ENCODE measurements at regions not wholly inside any gene's neighbourhood (a gene's known extent, or its start where the extent isn't known, plus 50 kb on each side); places are given as distances from the start of the nearest gene placed in this dataset.

DNA sequence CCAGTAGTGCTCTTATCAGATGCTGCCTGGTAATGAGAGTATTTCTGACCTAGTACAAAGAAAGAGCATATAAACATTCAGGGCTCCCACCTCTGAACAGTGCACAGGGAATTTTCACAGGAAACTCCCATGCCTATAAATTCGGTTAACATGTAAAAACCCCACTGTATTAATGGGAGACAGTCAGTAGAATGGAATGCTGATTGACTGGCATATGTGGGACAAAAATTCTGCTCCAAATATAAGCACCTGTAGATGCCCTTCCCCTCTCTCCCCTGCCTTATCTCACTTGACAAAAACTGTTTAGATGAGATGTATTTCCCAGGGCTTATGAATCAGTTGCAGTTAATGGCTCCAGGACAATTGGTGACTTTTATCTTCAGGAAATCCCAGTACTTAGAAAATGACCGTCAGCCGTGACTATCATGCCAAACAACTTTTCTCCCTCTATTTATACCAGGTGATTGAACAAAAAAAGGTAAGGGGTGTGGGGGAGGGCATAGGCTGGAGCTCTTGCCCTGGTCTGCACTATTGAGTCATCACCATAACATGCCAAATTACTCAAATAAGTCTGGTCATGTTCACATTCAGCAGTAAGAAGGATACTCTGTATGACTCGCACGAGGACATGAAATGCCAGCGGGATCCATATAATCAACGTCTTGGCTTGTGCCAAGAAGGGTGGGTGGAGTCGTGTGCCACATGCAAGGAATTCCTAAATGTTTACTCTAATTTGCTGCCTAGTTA lies 176.4 kb upstream of the BMP2 start:
- no peak for ATAC-seq (ENCODE audit: insufficient number of reproducible peaks, low FRiP score, low read depth)
- Histone ChIP-seq H3K27ac (no peak overlapping the region), H3K27me3 (replicated peaks; ENCODE audit: insufficient read depth) (no peaks in the 10 kb centered on the region), H3K36me3 (no peaks in the 10 kb centered on the region), H3K4me3 (no peak overlapping the region), H3K9me3 (no peaks in the 10 kb centered on the region), H3K4me1 (ENCODE audit: control insufficient read depth in 1 of 2, low read depth in 2 of 2) (no peaks in the 10 kb centered on the region)
- TF ChIP-seq, protein P1, sequence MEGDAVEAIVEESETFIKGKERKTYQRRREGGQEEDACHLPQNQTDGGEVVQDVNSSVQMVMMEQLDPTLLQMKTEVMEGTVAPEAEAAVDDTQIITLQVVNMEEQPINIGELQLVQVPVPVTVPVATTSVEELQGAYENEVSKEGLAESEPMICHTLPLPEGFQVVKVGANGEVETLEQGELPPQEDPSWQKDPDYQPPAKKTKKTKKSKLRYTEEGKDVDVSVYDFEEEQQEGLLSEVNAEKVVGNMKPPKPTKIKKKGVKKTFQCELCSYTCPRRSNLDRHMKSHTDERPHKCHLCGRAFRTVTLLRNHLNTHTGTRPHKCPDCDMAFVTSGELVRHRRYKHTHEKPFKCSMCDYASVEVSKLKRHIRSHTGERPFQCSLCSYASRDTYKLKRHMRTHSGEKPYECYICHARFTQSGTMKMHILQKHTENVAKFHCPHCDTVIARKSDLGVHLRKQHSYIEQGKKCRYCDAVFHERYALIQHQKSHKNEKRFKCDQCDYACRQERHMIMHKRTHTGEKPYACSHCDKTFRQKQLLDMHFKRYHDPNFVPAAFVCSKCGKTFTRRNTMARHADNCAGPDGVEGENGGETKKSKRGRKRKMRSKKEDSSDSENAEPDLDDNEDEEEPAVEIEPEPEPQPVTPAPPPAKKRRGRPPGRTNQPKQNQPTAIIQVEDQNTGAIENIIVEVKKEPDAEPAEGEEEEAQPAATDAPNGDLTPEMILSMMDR (IDR thresholded peaks at IDR 0.05), result no peak
- DNase-seq (ENCODE audit: low spot score), result no peak

DNA sequence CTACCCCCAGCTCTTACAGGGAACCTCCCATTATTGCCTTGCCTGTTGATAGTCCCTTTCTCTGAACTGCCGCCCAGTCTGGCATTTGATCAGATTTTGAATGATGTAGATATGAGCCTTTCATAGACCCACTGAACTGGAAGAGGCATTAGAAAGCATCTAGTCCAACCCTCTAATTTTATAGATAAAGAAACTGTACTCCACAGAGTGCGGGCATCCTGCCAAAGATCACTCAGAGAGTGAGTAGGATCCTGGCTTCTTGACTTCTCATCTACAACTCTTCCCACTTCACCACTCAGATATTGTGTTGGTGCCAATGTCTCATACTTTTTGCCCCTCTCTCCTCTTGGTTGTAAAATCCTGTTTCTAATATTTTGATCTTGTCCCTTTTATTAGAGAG lies 179.2 kb upstream of the BMP2 start:
- TF ChIP-seq, protein P1 (IDR thresholded peaks at IDR 0.05), result no peak

GRCh38 chr20:6583134-6583738 lies 184.2 kb upstream of the BMP2 start:
- H3K9me3 ChIP-seq, result no peaks in the 10 kb centered on the region
- H3K27ac ChIP-seq, result no peak overlapping the region
- TF ChIP-seq, protein P1 (IDR thresholded peaks at IDR 0.05), result peak; percentile 33
- H3K4me1 ChIP-seq (ENCODE audit: control insufficient read depth in 1 of 2, low read depth in 2 of 2), result no peaks in the 10 kb centered on the region
- no peak for DNase-seq (ENCODE audit: low spot score)
- ATAC-seq (ENCODE audit: insufficient number of reproducible peaks, low FRiP score, low read depth), result peak; percentile 20
- H3K36me3 ChIP-seq, result no peaks in the 10 kb centered on the region
- H3K4me3 ChIP-seq, result no peak overlapping the region
- H3K27me3 ChIP-seq (replicated peaks; ENCODE audit: insufficient read depth), result no peaks in the 10 kb centered on the region

More for the DNA sequence above, 179.2 kb upstream of the BMP2 start:
- no peak for DNase-seq (ENCODE audit: low spot score)
- ATAC-seq (ENCODE audit: insufficient number of reproducible peaks, low FRiP score, low read depth), result no peak
- Histone ChIP-seq H3K9me3 (no peaks in the 10 kb centered on the region), H3K36me3 (no peaks in the 10 kb centered on the region), H3K4me3 (no peak overlapping the region), H3K27ac (no peak overlapping the region), H3K27me3 (replicated peaks; ENCODE audit: insufficient read depth) (no peaks in the 10 kb centered on the region), H3K4me1 (ENCODE audit: control insufficient read depth in 1 of 2, low read depth in 2 of 2) (no peaks in the 10 kb centered on the region)

GRCh38 chr20:6582449-6582848 lies 185.0 kb upstream of the BMP2 start:
- no peaks in the 10 kb centered on the region for H3K27me3 ChIP-seq (replicated peaks; ENCODE audit: insufficient read depth)
- TF ChIP-seq, protein P1 (IDR thresholded peaks at IDR 0.05), result no peak
- H3K4me3 ChIP-seq, result no peak overlapping the region
- H3K9me3 ChIP-seq, result no peaks in the 10 kb centered on the region
- H3K27ac ChIP-seq, result no peak overlapping the region
- ATAC-seq (ENCODE audit: insufficient number of reproducible peaks, low FRiP score, low read depth) (no peak), DNase-seq (ENCODE audit: low spot score) (no peak)
- H3K4me1 ChIP-seq (ENCODE audit: control insufficient read depth in 1 of 2, low read depth in 2 of 2), result no peaks in the 10 kb centered on the region
- H3K36me3 ChIP-seq, result no peaks in the 10 kb centered on the region

- ATAC-seq (ENCODE audit: insufficient number of reproducible peaks, low FRiP score, low read depth) (no peak), DNase-seq (ENCODE audit: low spot score) (no peak)
- TF ChIP-seq, protein P1 (IDR thresholded peaks at IDR 0.05), result no peak
- H3K36me3 ChIP-seq, result no peaks in the 10 kb centered on the region
- no peak overlapping the region for H3K27ac ChIP-seq
- H3K4me3 ChIP-seq, result no peak overlapping the region
- H3K9me3 ChIP-seq, result no peaks in the 10 kb centered on the region
- H3K4me1 ChIP-seq (ENCODE audit: control insufficient read depth in 1 of 2, low read depth in 2 of 2), result no peaks in the 10 kb centered on the region
- no peaks in the 10 kb centered on the region for H3K27me3 ChIP-seq (replicated peaks; ENCODE audit: insufficient read depth)
These were observed 187.0 kb upstream of the BMP2 start for GRCh38 chr20:6580486-6580885.
